Caco-2 (cell line): ENCODE measurements at regions not wholly inside any gene's neighbourhood (a gene's known extent, or its start where the extent isn't known, plus 50 kb on each side); places are given as distances from the start of the nearest gene placed in this dataset.

ENCODE experiments used
- BruUV-seq: library from RNA; stranded (reverse); fragments of 400-500 nt; replicated peaks from 2 replicates; lab custom pipeline; 2021; lab: Mats Ljungman, UMichigan
- CTCF ChIA-PET: fragments of 300-600 bp; sonication (Branson Sonifier 250); formaldehyde crosslinking; loops from one replicate; lab custom pipeline; 2022; ENCODE audit warnings: antibody characterized with exemption; lab: Charles Lee
- POLR2A ChIA-PET: fragments of 300-600 bp; sonication (Branson Sonifier 250); formaldehyde crosslinking; loops from one replicate; lab custom pipeline; 2022; ENCODE audit warnings: antibody characterized with exemption; lab: Charles Lee
- DNase-seq, 2 experiments: peaks; one replicate each; pipeline versions ENCODE4 v3.0.0 to v3.0.0-alpha.2; 2020 to 2022
- H3K27me3 ChIP-seq: replicated peaks from 2 replicates; pipeline ENCODE4 v1.6.0; 2011; ENCODE audit warnings: low read length; ENCODE audit not compliant: control insufficient read depth, insufficient read depth
- H3K36me3 ChIP-seq: 2 replicates; pipeline ENCODE4 v1.5.1; 2011; ENCODE audit warnings: low read length; ENCODE audit not compliant: control insufficient read depth, insufficient read depth
- H3K4me1 ChIP-seq: fragments of 250-450 bp; sonication (Bioruptor Pico); 2 replicates; pipeline ENCODE4 v1.5.1; 2020; ENCODE audit warnings: mild to moderate bottlenecking
- H3K4me3 ChIP-seq: 2 replicates; pipeline ENCODE4 v1.5.1; 2011; ENCODE audit warnings: low read depth, mild to moderate bottlenecking, control low read depth, low read length
- H3K9me3 ChIP-seq: fragments of 250-450 bp; sonication (Bioruptor Pico); 2 replicates; pipeline ENCODE4 v1.5.1; 2020; ENCODE audit warnings: mild to moderate bottlenecking, moderate library complexity
- H3K27ac Mint-ChIP-seq: one replicate; pipeline ENCODE4 v1.8.0; 2022; ENCODE audit warnings: mixed read lengths; ENCODE audit not compliant: unreplicated experiment
- H3K27me3 Mint-ChIP-seq: one replicate; pipeline ENCODE4 v1.8.0; 2022; ENCODE audit warnings: mixed read lengths; ENCODE audit not compliant: insufficient read depth, unreplicated experiment
- H3K36me3 Mint-ChIP-seq: one replicate; pipeline ENCODE4 v1.8.0; 2022; ENCODE audit warnings: mild to moderate bottlenecking, mixed read lengths; ENCODE audit not compliant: insufficient read depth, unreplicated experiment
- H3K4me1 Mint-ChIP-seq: one replicate; pipeline ENCODE4 v1.8.0; 2022; ENCODE audit warnings: low read depth, mixed read lengths; ENCODE audit not compliant: unreplicated experiment
- H3K4me3 Mint-ChIP-seq: one replicate; pipeline ENCODE4 v1.8.0; 2022; ENCODE audit warnings: mild to moderate bottlenecking, moderate library complexity, mixed read lengths; ENCODE audit not compliant: unreplicated experiment
- H3K9me3 Mint-ChIP-seq: one replicate; pipeline ENCODE4 v1.8.0; 2022; ENCODE audit warnings: mixed read lengths; ENCODE audit not compliant: unreplicated experiment
- CTCF ChIP-seq, 2 experiments: fragments of 200-600 bp in 1 of 2; IDR thresholded peaks; 1 replicate in 1 of 2; 2 replicates in 1 of 2; pipeline versions ENCODE4 v1.5.1 to v1.8.0; 2011 to 2022; ENCODE audit warnings: antibody characterized with exemption in 1 of 2, control low read depth in 1 of 2, inconsistent platforms in 1 of 2, low read depth in 1 of 2, low read length in 1 of 2, mild to moderate bottlenecking in 1 of 2, moderate library complexity in 1 of 2; ENCODE audit not compliant: insufficient read depth in 1 of 2, severe bottlenecking in 1 of 2, unreplicated experiment in 1 of 2
- intact Hi-C: fragments of 100-400 bp; cut with micrococcal nuclease; formaldehyde crosslinking; loops from one replicate; pipeline ENCODE4 v1.10.0; 2022; ENCODE audit not compliant: unreplicated experiment

GRCh38 chr19:31742249-31742648 is 393.0 kb upstream of the TSHZ3 start:
- BruUV-seq, result no TSS peak
- TF ChIP-seq CTCF (IDR thresholded peaks at IDR 0.05; ENCODE audit: insufficient read depth in 1 of 2, low read depth in 1 of 2, low read length in 1 of 2, severe bottlenecking in 1 of 2, unreplicated experiment in 1 of 2), result no peak
- H3K9me3 Mint-ChIP-seq, result no peaks in the 10 kb centered on the region
- no peaks in the 10 kb centered on the region for H3K36me3 Mint-ChIP-seq
- ChIA-PET POLR2A (no interaction called here), CTCF (no interaction called here)
- no peaks in the 10 kb centered on the region for H3K4me1 Mint-ChIP-seq
- Histone ChIP-seq H3K27me3 (no peaks in the 10 kb centered on the region), H3K9me3 (no peaks in the 10 kb centered on the region), H3K4me3 (no peak overlapping the region), H3K36me3 (no peaks in the 10 kb centered on the region), H3K4me1 (no peaks in the 10 kb centered on the region)
- H3K4me3 Mint-ChIP-seq, result no peak overlapping the region
- H3K27ac Mint-ChIP-seq, result no peak overlapping the region
- peaks cover 6% of the 10 kb centered on the region for H3K27me3 Mint-ChIP-seq
- DNase-seq, result no peak
- intact Hi-C loops, result no loop called here

GRCh38 chr19:31745731-31746130 is 396.5 kb upstream of the TSHZ3 start:
- H3K4me1 Mint-ChIP-seq, result no peaks in the 10 kb centered on the region
- intact Hi-C loops, result no loop called here
- Histone ChIP-seq H3K4me3 (no peak overlapping the region), H3K36me3 (no peaks in the 10 kb centered on the region), H3K9me3 (no peaks in the 10 kb centered on the region), H3K27me3 (no peaks in the 10 kb centered on the region), H3K4me1 (no peaks in the 10 kb centered on the region)
- peaks cover 5% of the 10 kb centered on the region for H3K27me3 Mint-ChIP-seq
- H3K36me3 Mint-ChIP-seq, result no peaks in the 10 kb centered on the region
- no peak overlapping the region for H3K27ac Mint-ChIP-seq
- no peak overlapping the region for H3K4me3 Mint-ChIP-seq
- DNase-seq, result no peak
- H3K9me3 Mint-ChIP-seq, result no peaks in the 10 kb centered on the region
- ChIA-PET POLR2A (no interaction called here), CTCF (no interaction called here)
- TF ChIP-seq CTCF (IDR thresholded peaks at IDR 0.05; ENCODE audit: insufficient read depth in 1 of 2, low read depth in 1 of 2, low read length in 1 of 2, severe bottlenecking in 1 of 2, unreplicated experiment in 1 of 2), result no peak
- BruUV-seq, result no TSS peak

GRCh38 chr19:31749231-31749630 is 400.0 kb upstream of the TSHZ3 start:
- TF ChIP-seq CTCF (IDR thresholded peaks at IDR 0.05; ENCODE audit: insufficient read depth in 1 of 2, low read depth in 1 of 2, low read length in 1 of 2, severe bottlenecking in 1 of 2, unreplicated experiment in 1 of 2), result no peak
- no peaks in the 10 kb centered on the region for H3K27me3 ChIP-seq
- H3K4me1 ChIP-seq, result no peaks in the 10 kb centered on the region
- DNase-seq, result no peak
- intact Hi-C loops, result no loop called here
- CTCF ChIA-PET, result no interaction called here
- H3K36me3 Mint-ChIP-seq, result no peaks in the 10 kb centered on the region
- H3K4me3 Mint-ChIP-seq, result no peak overlapping the region
- H3K4me1 Mint-ChIP-seq, result no peaks in the 10 kb centered on the region
- no peak overlapping the region for H3K4me3 ChIP-seq
- POLR2A ChIA-PET, result no interaction called here
- peaks cover 2% of the 10 kb centered on the region for H3K27me3 Mint-ChIP-seq
- no TSS peak for BruUV-seq
- no peaks in the 10 kb centered on the region for H3K9me3 Mint-ChIP-seq
- no peak overlapping the region for H3K27ac Mint-ChIP-seq
- H3K9me3 ChIP-seq, result no peaks in the 10 kb centered on the region
- H3K36me3 ChIP-seq, result no peaks in the 10 kb centered on the region
